22Rv1 (cell line): ENCODE measurements at regions not wholly inside any gene's neighbourhood (a gene's known extent, or its start where the extent isn't known, plus 50 kb on each side); places are given as distances from the start of the nearest gene placed in this dataset.
A peak's percentile ranks its signal among the peaks of the same experiment; 100 is the strongest.

ENCODE experiments used
- H3K27ac ChIP-seq: fragments of 450-650 bp; 2 replicates; pipeline ENCODE4 v1.5.1; 2017
- ZFX ChIP-seq: fragments of 450-650 bp; IDR thresholded peaks from 2 replicates; pipeline ENCODE4 v1.6.1; 2017; ENCODE audit warnings: antibody characterized with exemption, borderline replicate concordance
- TF ChIP-seq, protein P1 (sequence below): fragments of 450-650 bp; IDR thresholded peaks from 2 replicates; pipeline ENCODE4 v1.5.1; 2017; ENCODE audit warnings: mild to moderate bottlenecking

DNA sequence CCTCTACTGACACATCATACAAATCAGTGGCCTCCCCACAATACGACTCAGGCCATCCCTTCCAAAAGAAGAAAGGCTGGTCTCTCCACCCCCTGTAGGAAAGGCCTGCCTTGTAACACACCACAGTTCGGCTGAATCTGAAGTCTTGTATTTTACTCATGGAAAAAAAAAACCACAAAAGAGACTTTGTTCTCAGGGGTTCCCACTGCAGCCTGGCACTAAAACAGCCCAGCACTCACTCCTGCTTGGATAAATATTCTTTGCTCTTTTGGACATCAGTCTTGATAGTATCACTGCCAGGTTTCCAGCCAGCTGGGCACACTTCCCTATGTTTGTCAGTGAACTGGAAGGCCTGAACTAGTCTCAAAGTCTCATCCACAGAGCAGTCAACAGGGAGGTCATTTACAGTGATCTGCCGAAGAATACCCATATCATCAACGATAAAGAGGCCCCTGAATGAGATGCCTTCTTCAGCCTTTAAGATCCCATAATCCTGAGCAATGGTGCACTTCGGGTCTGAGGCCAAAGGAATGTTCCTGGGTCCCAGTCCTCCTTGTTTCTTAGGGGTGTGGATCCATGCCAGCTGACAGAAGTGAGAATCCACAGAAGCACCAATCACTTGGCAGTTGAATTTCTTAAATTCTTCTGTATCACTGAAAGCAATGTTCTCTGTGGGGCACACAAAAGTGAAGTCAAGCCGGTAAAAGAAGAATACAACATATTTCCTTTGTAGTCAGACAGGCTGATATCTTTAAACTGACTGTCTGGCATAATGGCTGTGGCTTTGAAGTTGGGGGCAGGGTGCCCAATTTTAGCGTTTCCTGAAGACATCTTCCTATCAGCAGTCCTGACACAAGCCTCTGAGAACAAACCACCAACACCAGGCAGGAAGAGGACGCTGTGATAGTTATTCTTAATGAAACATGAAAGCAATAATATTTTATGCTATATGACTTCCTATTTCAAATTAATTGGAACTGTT, 198.1 kb downstream of the LURAP1L start:
- no peak overlapping the region for H3K27ac ChIP-seq
- no peak for TF ChIP-seq ZFX
- TF ChIP-seq, protein P1, sequence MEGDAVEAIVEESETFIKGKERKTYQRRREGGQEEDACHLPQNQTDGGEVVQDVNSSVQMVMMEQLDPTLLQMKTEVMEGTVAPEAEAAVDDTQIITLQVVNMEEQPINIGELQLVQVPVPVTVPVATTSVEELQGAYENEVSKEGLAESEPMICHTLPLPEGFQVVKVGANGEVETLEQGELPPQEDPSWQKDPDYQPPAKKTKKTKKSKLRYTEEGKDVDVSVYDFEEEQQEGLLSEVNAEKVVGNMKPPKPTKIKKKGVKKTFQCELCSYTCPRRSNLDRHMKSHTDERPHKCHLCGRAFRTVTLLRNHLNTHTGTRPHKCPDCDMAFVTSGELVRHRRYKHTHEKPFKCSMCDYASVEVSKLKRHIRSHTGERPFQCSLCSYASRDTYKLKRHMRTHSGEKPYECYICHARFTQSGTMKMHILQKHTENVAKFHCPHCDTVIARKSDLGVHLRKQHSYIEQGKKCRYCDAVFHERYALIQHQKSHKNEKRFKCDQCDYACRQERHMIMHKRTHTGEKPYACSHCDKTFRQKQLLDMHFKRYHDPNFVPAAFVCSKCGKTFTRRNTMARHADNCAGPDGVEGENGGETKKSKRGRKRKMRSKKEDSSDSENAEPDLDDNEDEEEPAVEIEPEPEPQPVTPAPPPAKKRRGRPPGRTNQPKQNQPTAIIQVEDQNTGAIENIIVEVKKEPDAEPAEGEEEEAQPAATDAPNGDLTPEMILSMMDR: no peak

DNA sequence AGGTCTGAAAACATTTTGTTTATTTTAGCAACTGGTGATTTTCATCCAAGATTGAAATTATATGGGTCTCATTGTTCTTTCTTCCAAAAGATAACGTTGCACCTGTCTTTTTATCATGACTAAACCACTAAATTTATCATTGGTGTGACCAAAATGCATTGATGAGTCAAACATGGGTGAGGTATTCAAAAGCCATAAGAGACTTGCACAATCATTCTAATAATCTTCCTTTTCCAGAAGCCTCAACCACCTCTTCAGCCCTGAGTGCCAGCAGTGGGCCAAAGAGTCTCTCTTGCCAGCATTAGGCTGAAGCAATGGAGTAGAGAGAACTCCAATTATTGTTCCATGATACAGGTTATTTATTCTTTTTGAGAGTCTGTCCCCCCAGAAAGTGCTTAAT, 198.9 kb downstream of the LURAP1L start:
- TF ChIP-seq, protein P1: no peak
- TF ChIP-seq ZFX: no peak
- no peak overlapping the region for H3K27ac ChIP-seq

DNA sequence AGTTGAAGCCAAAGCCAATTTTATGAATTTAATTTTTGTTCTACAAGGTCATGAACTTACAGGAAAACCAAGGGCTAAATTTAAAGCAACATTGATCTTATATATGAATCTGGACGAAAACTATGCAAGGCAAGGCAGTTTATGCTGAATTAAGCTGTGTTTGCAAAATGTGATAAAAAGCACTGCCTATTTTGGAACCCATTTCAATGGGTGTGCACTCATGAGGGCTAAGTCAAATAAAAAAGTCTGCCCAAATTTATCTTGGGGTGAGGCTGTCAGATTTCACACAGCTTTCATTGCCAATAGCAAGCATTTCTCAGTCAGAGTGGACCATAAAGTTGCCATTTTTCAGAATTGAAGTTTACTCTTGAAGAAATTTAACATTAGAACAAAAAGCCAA, 199.9 kb downstream of the LURAP1L start:
- no peak for TF ChIP-seq ZFX
- TF ChIP-seq, protein P1: no peak
- H3K27ac ChIP-seq: no peak overlapping the region

DNA sequence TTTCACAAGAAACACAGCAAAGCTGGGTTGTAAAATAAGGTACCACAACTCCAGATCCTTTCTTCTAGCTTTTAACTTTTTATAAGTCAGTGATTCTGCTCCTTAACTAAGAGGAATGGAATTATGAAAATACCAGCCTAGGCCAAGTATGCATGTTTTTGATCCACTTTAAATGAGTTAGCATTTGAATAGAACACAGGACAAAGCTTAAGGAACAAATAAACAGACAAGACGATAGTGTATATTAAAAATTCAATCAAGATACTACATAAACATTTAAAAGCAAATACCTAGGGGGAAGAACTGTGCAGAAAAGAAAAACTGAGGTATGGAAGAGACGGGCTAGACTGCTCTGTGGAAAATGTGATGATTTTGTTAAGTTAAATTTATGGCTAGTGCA, 200.7 kb downstream of the LURAP1L start:
- TF ChIP-seq ZFX: no peak
- TF ChIP-seq, protein P1: no peak

DNA sequence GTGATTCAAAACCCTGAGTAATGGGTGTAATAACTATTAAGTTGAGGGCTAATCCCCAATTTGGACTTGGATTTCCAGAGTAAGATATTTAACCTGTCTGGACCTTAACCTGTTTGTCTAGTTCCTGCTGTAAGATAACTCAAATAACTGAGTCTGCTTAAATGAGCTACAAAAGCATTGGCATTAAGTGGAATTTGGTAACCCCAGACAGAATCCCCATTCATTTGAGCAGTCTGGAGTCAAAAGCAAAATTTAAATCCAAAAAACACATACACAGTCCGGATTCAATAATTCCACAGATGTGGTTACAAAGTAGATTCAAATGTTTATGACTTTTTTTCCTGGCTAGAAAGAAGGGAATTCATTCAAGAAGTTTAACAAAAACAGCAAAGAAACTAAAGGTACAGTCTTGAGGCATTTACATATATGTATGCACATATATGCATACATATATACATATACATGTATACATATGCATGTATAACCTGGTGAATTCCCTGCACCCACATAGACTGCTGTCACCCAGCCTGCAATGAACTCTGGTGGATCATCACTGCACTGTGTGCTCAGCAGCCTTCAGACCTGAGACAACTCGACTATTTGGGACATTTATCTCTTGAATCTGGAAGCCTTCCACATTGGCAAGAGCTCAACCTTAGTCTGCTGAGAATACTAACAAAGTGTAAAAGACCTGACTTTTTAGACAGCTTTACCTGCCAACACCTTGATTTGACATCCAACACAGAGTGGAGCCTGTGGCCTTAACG, 205.4 kb downstream of the LURAP1L start:
- TF ChIP-seq, protein P1: no peak
- TF ChIP-seq ZFX: no peak
- no peak overlapping the region for H3K27ac ChIP-seq

More for the DNA sequence above, 200.7 kb downstream of the LURAP1L start:
- no peak overlapping the region for H3K27ac ChIP-seq

DNA sequence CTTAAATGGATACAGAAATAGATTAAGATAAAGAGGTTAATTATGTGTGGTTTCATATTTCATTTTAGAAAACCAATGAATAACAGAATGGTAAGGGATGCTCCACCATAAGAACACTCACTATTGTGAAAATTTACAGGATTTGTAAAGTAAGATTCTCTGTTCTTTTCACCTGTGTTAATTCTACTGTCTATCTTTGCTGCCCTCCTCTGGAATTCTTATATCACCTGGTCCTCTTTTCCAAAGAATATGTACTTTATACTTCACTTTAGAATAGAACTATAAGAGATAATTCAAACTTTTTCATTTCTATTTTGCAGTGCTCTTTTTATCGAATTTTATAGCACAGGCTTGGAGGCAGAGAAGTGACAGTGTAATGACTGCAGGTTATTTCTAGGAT, 213.4 kb downstream of the LURAP1L start:
- H3K27ac ChIP-seq: no peak overlapping the region
- TF ChIP-seq, protein P1: peak; percentile 18; the same call in 1 of the 2 replicates
- TF ChIP-seq ZFX: no peak
